ENCODE measurements at regions not wholly inside any gene's neighbourhood (a gene's known extent, or its start where the extent isn't known, plus 50 kb on each side); places are given as distances from the start of the nearest gene placed in this dataset.

DNA sequence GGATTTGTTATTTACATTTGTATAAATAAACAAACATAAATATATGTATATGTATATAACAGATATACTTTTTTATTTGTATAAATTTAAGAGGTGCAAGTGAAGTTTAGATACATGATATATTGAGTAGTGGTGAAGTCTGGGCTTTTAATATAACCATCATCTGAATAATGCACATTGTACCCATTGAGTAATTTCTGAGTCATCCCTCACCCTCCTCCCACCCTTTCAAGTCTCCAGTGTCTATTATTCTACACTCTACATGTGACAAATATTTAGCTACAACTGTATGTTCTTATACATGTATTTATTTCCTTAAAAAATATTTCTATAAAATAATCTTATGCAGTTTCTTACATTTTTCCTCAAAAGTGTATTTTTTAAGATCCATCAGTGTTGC is 358.7 kb upstream of the TFPI start:
- no peak for TF ChIP-seq CTCF (IDR thresholded peaks at IDR 0.05; ENCODE audit: low read depth, low read length)
- no peak for TF ChIP-seq POLR2A (IDR thresholded peaks at IDR 0.05; ENCODE audit: extremely low read depth, insufficient read length)
- TF ChIP-seq MYC (IDR thresholded peaks at IDR 0.05; ENCODE audit: low read depth, low read length) = no peak
- TF ChIP-seq MAX (IDR thresholded peaks at IDR 0.05; ENCODE audit: low read depth, low read length) = no peak

Measured in NB4 (cell line).